ENCODE measurements at regions not wholly inside any gene's neighbourhood (a gene's known extent, or its start where the extent isn't known, plus 50 kb on each side); places are given as distances from the start of the nearest gene placed in this dataset.

DNA sequence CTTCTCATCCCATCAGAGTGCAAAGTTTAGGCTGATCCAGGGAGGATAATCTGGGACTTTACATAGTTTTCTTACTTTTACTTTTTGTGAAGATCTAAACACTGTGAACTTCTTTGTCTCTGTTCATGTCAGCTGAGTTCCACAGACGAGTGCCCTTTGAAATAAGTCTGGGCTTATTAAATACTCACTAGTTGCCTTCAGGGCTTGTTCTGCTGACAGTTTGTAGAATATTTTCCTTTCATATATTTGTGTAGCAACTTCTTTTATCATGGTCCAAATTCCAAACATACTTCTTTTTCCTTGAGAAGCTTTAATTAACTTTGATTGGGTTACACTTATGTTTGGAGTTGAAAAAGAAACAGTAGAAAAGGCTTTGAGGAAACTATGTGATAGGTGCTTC is 109.6 kb downstream of the SH2D1A start:
- no peak overlapping the region for H2BK120ac ChIP-seq (replicated peaks; ENCODE audit: low read depth, low read length)
- no peak overlapping the region for H3K4ac ChIP-seq (replicated peaks; ENCODE audit: insufficient read length, low read depth, low read length)
- H2BK20ac ChIP-seq (ENCODE audit: low read length): no peak overlapping the region
- no peak overlapping the region for H2BK5ac ChIP-seq (ENCODE audit: low read depth, low read length)
- H4K8ac ChIP-seq (ENCODE audit: extremely low read depth, insufficient read depth, low read length): no peak overlapping the region
- DNase-seq (ENCODE audit: low read depth in 1 of 2, low spot score in 2 of 2) (no peak), FAIRE-seq (no peak)
- H3K56ac ChIP-seq (replicated peaks; ENCODE audit: insufficient read length, low read depth, low read length): no peak overlapping the region
- H3K9ac ChIP-seq (replicated peaks in 1 of 4; ENCODE audit: extremely low read depth in 1 of 4, low read depth in 3 of 4, low read length in 3 of 4): no peak overlapping the region
- H3K27me3 ChIP-seq (replicated peaks in 1 of 4; ENCODE audit: control insufficient read depth in 3 of 4, extremely low read depth in 1 of 4, insufficient read depth in 3 of 4, low read length in 3 of 4): no peaks in the 10 kb centered on the region
- no peak overlapping the region for H3K23ac ChIP-seq (ENCODE audit: insufficient read length)
- H4K5ac ChIP-seq (ENCODE audit: insufficient read length, low read depth, low read length): no peak overlapping the region
- no peak overlapping the region for H3K27ac ChIP-seq (ENCODE audit: low read depth, low read length)
- no peaks in the 10 kb centered on the region for H3K4me1 ChIP-seq (replicated peaks in 1 of 4; ENCODE audit: control insufficient read depth in 3 of 4, insufficient read depth in 4 of 4, low read length in 3 of 4)
- no peak overlapping the region for H2AFZ ChIP-seq (ENCODE audit: low read length)
- CTCF ChIA-PET (ENCODE audit: partially characterized antibody): interaction anchor here (2.2 kb wide), 1 partner anchor 14 kb away, joined by 4 read pairs; no protein-coding TSS in a partner anchor
- POLR2A ChIA-PET (ENCODE audit: partially characterized antibody): no interaction called here
- no peaks in the 10 kb centered on the region for H3K36me3 ChIP-seq (ENCODE audit: control insufficient read depth in 2 of 4, insufficient read depth in 4 of 4, low read length in 3 of 4)
- no peaks in the 10 kb centered on the region for H3K79me1 ChIP-seq (ENCODE audit: low read depth, low read length)
- no peak overlapping the region for H4K91ac ChIP-seq (replicated peaks; ENCODE audit: insufficient read length, low read length)
- no peaks in the 10 kb centered on the region for H4K20me1 ChIP-seq (replicated peaks in 1 of 2; ENCODE audit: control insufficient read depth in 1 of 2, insufficient read depth in 2 of 2, low read length in 2 of 2)
- no peak overlapping the region for H2BK12ac ChIP-seq (ENCODE audit: low read depth, low read length)
- no peak overlapping the region for H3K4me2 ChIP-seq (ENCODE audit: insufficient read depth in 1 of 2, low read depth in 2 of 2, low read length in 2 of 2)
- H3K14ac ChIP-seq (ENCODE audit: insufficient read length): no peak overlapping the region
- no peak overlapping the region for H3K4me3 ChIP-seq (ENCODE audit: extremely low read depth in 1 of 4, insufficient read depth in 2 of 4, low read depth in 3 of 4, low read length in 4 of 4)
- no peak overlapping the region for H2AK5ac ChIP-seq (ENCODE audit: low read depth, low read length)
- H3K79me2 ChIP-seq (ENCODE audit: control insufficient read depth in 1 of 2, insufficient read depth in 2 of 2, low read length in 2 of 2): no peaks in the 10 kb centered on the region
- H2BK15ac ChIP-seq (ENCODE audit: low read length): no peak overlapping the region
- WGBS, 2 experiments (ENCODE audit: extremely low coverage in 1 of 2, insufficient coverage in 1 of 2, insufficient read length in 1 of 2, insufficient replicate concordance in 2 of 2, low coverage in 1 of 2, low lambda C conversion rate in 2 of 2, missing lambda C conversion rate in 1 of 2): 100% methylated on average over 1 of the region's 1 CpG; no CpG with 5 or more reads in 1 of the 2 experiments
- H3K9me3 ChIP-seq (ENCODE audit: insufficient read depth in 2 of 2, low read depth in 1 of 2, low read length in 1 of 2): no peaks in the 10 kb centered on the region
- no peak overlapping the region for H3K18ac ChIP-seq (ENCODE audit: extremely low read depth, low read length)
- no peaks in the 10 kb centered on the region for H3K23me2 ChIP-seq (ENCODE audit: low read depth, low read length)
- no peak for TF ChIP-seq TBP (IDR thresholded peaks at IDR 0.05; ENCODE audit: low read depth, low read length)
- TF ChIP-seq PHF8 (conservative IDR thresholded peaks at IDR 0.05; ENCODE audit: low read depth, low read length): no peak
- no peak for TF ChIP-seq HDAC6 (IDR thresholded peaks at IDR 0.05; ENCODE audit: low read depth, low read length)
- TF ChIP-seq, protein P1, sequence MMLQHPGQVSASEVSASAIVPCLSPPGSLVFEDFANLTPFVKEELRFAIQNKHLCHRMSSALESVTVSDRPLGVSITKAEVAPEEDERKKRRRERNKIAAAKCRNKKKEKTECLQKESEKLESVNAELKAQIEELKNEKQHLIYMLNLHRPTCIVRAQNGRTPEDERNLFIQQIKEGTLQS (IDR thresholded peaks at IDR 0.05; ENCODE audit: insufficient read depth, low read depth, low read length): no peak
- no peak for TF ChIP-seq CBX5 (IDR thresholded peaks at IDR 0.05; ENCODE audit: low read depth, low read length)
- no peak for TF ChIP-seq SP4 (IDR thresholded peaks at IDR 0.05; ENCODE audit: low read length)
- no peak for TF ChIP-seq TAF7 (optimal IDR thresholded peaks at IDR 0.05; ENCODE audit: borderline replicate concordance, low read depth, low read length)
- TF ChIP-seq BACH1 (IDR thresholded peaks at IDR 0.05; ENCODE audit: low read length): no peak
- TF ChIP-seq YY1 (IDR thresholded peaks at IDR 0.05; ENCODE audit: low read depth, low read length): no peak
- no peak for TF ChIP-seq MAFK (IDR thresholded peaks at IDR 0.05; ENCODE audit: low read depth, low read length)
- TF ChIP-seq TAF1 (IDR thresholded peaks at IDR 0.05; ENCODE audit: low read depth, low read length): no peak
- TF ChIP-seq, protein P2, sequence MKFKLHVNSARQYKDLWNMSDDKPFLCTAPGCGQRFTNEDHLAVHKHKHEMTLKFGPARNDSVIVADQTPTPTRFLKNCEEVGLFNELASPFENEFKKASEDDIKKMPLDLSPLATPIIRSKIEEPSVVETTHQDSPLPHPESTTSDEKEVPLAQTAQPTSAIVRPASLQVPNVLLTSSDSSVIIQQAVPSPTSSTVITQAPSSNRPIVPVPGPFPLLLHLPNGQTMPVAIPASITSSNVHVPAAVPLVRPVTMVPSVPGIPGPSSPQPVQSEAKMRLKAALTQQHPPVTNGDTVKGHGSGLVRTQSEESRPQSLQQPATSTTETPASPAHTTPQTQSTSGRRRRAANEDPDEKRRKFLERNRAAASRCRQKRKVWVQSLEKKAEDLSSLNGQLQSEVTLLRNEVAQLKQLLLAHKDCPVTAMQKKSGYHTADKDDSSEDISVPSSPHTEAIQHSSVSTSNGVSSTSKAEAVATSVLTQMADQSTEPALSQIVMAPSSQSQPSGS (IDR thresholded peaks at IDR 0.05; ENCODE audit: low read length): no peak
- TF ChIP-seq SAP30 (IDR thresholded peaks at IDR 0.05; ENCODE audit: insufficient read depth, insufficient replicate concordance, low read length): no peak
- no peak for TF ChIP-seq SP1 (IDR thresholded peaks at IDR 0.05; ENCODE audit: low read depth, low read length)

Measured in H1 (cell line).